Glutamatergic neuron (in vitro differentiated cells): ENCODE measurements at regions not wholly inside any gene's neighbourhood (a gene's known extent, or its start where the extent isn't known, plus 50 kb on each side); places are given as distances from the start of the nearest gene placed in this dataset.

Source experiments
- DNase-seq: peaks from one replicate; pipeline ENCODE4 v3.0.0; 2022
- H3K27ac Mint-ChIP-seq: one replicate; pipeline ENCODE4 v1.8.0; 2020; ENCODE audit warnings: mild to moderate bottlenecking, mixed read lengths, inconsistent platforms; ENCODE audit not compliant: unreplicated experiment
- H3K27me3 Mint-ChIP-seq: one replicate; pipeline ENCODE4 v1.8.0; 2020; ENCODE audit warnings: mild to moderate bottlenecking, moderate library complexity, mixed read lengths, inconsistent platforms; ENCODE audit not compliant: unreplicated experiment
- H3K36me3 Mint-ChIP-seq: one replicate; pipeline ENCODE4 v1.8.0; 2020; ENCODE audit warnings: mild to moderate bottlenecking, mixed read lengths, inconsistent platforms; ENCODE audit not compliant: unreplicated experiment
- H3K4me1 Mint-ChIP-seq: one replicate; pipeline ENCODE4 v1.8.0; 2020; ENCODE audit warnings: mild to moderate bottlenecking, low read depth, mixed read lengths, inconsistent platforms; ENCODE audit not compliant: unreplicated experiment
- H3K4me3 Mint-ChIP-seq: one replicate; pipeline ENCODE4 v1.8.0; 2020; ENCODE audit warnings: mild to moderate bottlenecking, mixed read lengths, inconsistent platforms; ENCODE audit not compliant: unreplicated experiment
- H3K9me3 Mint-ChIP-seq: one replicate; pipeline ENCODE4 v1.8.0; 2020; ENCODE audit warnings: mild to moderate bottlenecking, moderate library complexity, mixed read lengths, inconsistent platforms; ENCODE audit not compliant: unreplicated experiment
- TF ChIP-seq, protein P1 (sequence below): fragments of 200-600 bp; sonication (generic); IDR thresholded peaks from one replicate; pipeline ENCODE4 v1.5.0; 2021; ENCODE audit not compliant: partially characterized antibody, unreplicated experiment

DNA sequence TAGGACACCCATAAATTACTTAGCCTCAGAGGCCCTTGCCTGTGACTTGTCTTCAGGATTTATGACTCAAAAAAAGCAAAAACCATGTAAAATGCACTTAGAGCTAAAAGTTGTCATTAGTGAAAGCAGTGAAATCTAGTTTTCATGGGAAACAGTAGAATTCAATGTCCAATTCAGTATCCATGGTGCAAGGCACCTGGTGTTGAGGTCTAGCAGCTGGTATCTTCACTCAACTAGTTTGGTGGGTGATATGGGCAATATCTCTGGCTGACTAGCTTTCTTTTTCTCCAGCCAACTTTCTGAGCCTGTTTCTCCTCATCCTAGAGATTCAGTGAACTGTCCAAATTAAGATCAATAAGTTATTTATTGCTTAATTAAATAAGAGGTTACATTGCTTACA, 229.8 kb upstream of the NDST4 start:
- H3K4me1 Mint-ChIP-seq = no peaks in the 10 kb centered on the region
- no peaks in the 10 kb centered on the region for H3K36me3 Mint-ChIP-seq
- TF ChIP-seq, protein P1, sequence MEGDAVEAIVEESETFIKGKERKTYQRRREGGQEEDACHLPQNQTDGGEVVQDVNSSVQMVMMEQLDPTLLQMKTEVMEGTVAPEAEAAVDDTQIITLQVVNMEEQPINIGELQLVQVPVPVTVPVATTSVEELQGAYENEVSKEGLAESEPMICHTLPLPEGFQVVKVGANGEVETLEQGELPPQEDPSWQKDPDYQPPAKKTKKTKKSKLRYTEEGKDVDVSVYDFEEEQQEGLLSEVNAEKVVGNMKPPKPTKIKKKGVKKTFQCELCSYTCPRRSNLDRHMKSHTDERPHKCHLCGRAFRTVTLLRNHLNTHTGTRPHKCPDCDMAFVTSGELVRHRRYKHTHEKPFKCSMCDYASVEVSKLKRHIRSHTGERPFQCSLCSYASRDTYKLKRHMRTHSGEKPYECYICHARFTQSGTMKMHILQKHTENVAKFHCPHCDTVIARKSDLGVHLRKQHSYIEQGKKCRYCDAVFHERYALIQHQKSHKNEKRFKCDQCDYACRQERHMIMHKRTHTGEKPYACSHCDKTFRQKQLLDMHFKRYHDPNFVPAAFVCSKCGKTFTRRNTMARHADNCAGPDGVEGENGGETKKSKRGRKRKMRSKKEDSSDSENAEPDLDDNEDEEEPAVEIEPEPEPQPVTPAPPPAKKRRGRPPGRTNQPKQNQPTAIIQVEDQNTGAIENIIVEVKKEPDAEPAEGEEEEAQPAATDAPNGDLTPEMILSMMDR = no peak
- no peaks in the 10 kb centered on the region for H3K27me3 Mint-ChIP-seq
- H3K4me3 Mint-ChIP-seq = no peak overlapping the region
- DNase-seq = no peak
- no peaks in the 10 kb centered on the region for H3K9me3 Mint-ChIP-seq
- H3K27ac Mint-ChIP-seq = no peak overlapping the region

GRCh38 chr4:115334736-115335411, 221.5 kb upstream of the NDST4 start:
- no peak overlapping the region for H3K27ac Mint-ChIP-seq
- H3K27me3 Mint-ChIP-seq = peaks cover 2% of the 10 kb centered on the region
- no peaks in the 10 kb centered on the region for H3K9me3 Mint-ChIP-seq
- no peak overlapping the region for H3K4me3 Mint-ChIP-seq
- TF ChIP-seq, protein P1 = no peak
- no peaks in the 10 kb centered on the region for H3K4me1 Mint-ChIP-seq
- H3K36me3 Mint-ChIP-seq = no peaks in the 10 kb centered on the region
- DNase-seq = no peak

DNA sequence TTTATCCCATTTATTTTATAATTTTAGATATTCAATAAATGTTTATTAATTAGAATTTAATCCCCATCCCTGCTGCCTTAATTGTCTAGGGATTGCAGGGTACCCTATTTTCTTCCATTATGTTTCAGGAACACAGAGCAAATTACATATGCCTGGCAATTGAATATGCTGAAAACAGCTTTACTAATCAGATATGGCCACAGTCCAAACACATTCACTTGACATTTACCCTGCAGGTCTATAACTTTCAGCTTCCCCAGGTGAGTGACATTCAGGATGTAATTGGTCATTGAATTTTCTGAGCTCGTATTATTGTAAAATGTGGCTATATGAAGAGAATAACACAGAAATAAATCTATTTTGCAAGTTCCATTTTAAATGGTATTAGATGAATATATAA, 218.7 kb upstream of the NDST4 start:
- TF ChIP-seq, protein P1 = no peak
- Mint-ChIP-seq H3K4me3 (no peak overlapping the region), H3K27me3 (peaks cover 2% of the 10 kb centered on the region), H3K9me3 (no peaks in the 10 kb centered on the region), H3K27ac (no peak overlapping the region), H3K36me3 (no peaks in the 10 kb centered on the region), H3K4me1 (no peaks in the 10 kb centered on the region)
- no peak for DNase-seq

- Mint-ChIP-seq H3K9me3 (no peaks in the 10 kb centered on the region), H3K27me3 (peaks cover 2% of the 10 kb centered on the region), H3K27ac (no peak overlapping the region), H3K4me1 (no peaks in the 10 kb centered on the region), H3K36me3 (no peaks in the 10 kb centered on the region), H3K4me3 (no peak overlapping the region)
- DNase-seq = no peak
- TF ChIP-seq, protein P1 = no peak
These were observed 217.8 kb upstream of the NDST4 start for GRCh38 chr4:115331241-115331640.

DNA sequence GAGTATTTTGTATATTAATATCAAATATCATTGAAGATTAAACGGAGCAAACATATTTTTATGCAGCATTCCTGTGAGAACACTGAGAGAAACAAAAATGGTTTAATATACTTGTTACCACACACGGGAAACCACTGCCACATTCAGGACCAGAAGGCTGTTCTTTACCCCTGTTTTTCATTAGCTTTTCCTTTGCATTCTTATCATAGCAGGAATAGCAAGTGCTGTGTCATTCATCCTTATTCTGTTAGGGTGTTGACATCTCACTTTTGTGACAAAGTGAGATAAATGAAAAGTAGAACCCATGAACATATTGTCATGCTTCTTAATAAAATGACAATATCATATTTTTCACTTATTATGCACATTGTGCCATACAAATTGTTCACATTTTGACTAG, 212.4 kb upstream of the NDST4 start:
- H3K36me3 Mint-ChIP-seq = no peaks in the 10 kb centered on the region
- H3K27me3 Mint-ChIP-seq = peaks cover 2% of the 10 kb centered on the region
- DNase-seq = no peak
- no peak overlapping the region for H3K27ac Mint-ChIP-seq
- no peak overlapping the region for H3K4me3 Mint-ChIP-seq
- H3K4me1 Mint-ChIP-seq = no peaks in the 10 kb centered on the region
- no peaks in the 10 kb centered on the region for H3K9me3 Mint-ChIP-seq
- TF ChIP-seq, protein P1 = no peak
